PFSK-1 (cell line): ENCODE measurements at regions not wholly inside any gene's neighbourhood (a gene's known extent, or its start where the extent isn't known, plus 50 kb on each side); places are given as distances from the start of the nearest gene placed in this dataset.

Experiments used
- POLR2AphosphoS5 ChIP-seq: IDR thresholded peaks from 2 replicates; pipeline ENCODE4 v1.6.1; 2012; ENCODE audit warnings: low read depth, mild to moderate bottlenecking, control low read depth, low read length, moderate library complexity
- SIN3A ChIP-seq: IDR thresholded peaks from 2 replicates; pipeline ENCODE4 v1.6.1; 2012; ENCODE audit warnings: mild to moderate bottlenecking, low read length, moderate library complexity, borderline replicate concordance; ENCODE audit not compliant: insufficient read depth
- TF ChIP-seq, protein P1 (sequence below), 2 experiments: IDR thresholded peaks; 2 replicates each; pipeline versions ENCODE4 v1.6.1 to v1.8.0; 2011 to 2012; ENCODE audit warnings: low read depth in 2 of 2, low read length in 2 of 2, control low read depth in 1 of 2, inconsistent platforms in 1 of 2, mild to moderate bottlenecking in 1 of 2, moderate library complexity in 1 of 2; ENCODE audit not compliant: insufficient read depth in 1 of 2

DNA sequence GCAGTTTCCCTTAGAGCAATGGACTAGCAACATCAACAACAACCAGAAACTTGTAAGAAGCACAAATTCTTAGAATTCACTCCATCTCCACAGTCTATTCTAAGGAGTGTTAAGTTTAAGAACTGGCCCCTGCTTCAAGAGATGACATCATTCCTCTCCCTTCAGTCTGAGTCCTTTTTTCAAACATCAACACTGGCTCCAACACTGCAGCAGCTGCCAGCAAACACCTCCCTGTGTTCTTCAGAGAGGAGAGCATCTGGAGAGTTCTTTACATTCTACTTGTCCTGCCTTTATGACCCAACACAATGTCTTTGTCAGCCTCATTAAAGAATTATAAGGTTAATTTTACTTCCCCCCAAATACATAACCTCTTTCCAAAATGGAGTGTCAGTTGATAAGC is 122.3 kb downstream of the HNMT start:
- TF ChIP-seq POLR2AphosphoS5, result no peak
- TF ChIP-seq SIN3A, result no peak
- TF ChIP-seq, protein P1, sequence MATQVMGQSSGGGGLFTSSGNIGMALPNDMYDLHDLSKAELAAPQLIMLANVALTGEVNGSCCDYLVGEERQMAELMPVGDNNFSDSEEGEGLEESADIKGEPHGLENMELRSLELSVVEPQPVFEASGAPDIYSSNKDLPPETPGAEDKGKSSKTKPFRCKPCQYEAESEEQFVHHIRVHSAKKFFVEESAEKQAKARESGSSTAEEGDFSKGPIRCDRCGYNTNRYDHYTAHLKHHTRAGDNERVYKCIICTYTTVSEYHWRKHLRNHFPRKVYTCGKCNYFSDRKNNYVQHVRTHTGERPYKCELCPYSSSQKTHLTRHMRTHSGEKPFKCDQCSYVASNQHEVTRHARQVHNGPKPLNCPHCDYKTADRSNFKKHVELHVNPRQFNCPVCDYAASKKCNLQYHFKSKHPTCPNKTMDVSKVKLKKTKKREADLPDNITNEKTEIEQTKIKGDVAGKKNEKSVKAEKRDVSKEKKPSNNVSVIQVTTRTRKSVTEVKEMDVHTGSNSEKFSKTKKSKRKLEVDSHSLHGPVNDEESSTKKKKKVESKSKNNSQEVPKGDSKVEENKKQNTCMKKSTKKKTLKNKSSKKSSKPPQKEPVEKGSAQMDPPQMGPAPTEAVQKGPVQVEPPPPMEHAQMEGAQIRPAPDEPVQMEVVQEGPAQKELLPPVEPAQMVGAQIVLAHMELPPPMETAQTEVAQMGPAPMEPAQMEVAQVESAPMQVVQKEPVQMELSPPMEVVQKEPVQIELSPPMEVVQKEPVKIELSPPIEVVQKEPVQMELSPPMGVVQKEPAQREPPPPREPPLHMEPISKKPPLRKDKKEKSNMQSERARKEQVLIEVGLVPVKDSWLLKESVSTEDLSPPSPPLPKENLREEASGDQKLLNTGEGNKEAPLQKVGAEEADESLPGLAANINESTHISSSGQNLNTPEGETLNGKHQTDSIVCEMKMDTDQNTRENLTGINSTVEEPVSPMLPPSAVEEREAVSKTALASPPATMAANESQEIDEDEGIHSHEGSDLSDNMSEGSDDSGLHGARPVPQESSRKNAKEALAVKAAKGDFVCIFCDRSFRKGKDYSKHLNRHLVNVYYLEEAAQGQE (IDR thresholded peaks at IDR 0.05; ENCODE audit: insufficient read depth in 1 of 2, low read depth in 2 of 2, low read length in 2 of 2), result no peak
